GM12873 (cell line): ENCODE measurements at regions not wholly inside any gene's neighbourhood (a gene's known extent, or its start where the extent isn't known, plus 50 kb on each side); places are given as distances from the start of the nearest gene placed in this dataset.

ENCODE experiments used
- CTCF ChIP-seq: IDR thresholded peaks from 2 replicates; pipeline ENCODE4 v1.5.1; 2012; ENCODE audit warnings: low read depth, mild to moderate bottlenecking, moderate library complexity, low read length, control low read depth; ENCODE audit not compliant: insufficient read depth; ENCODE audit errors: missing control alignments

GRCh38 chr7:33842150-33842549, 63.2 kb upstream of the BMPER start:
- no peak for TF ChIP-seq CTCF

DNA sequence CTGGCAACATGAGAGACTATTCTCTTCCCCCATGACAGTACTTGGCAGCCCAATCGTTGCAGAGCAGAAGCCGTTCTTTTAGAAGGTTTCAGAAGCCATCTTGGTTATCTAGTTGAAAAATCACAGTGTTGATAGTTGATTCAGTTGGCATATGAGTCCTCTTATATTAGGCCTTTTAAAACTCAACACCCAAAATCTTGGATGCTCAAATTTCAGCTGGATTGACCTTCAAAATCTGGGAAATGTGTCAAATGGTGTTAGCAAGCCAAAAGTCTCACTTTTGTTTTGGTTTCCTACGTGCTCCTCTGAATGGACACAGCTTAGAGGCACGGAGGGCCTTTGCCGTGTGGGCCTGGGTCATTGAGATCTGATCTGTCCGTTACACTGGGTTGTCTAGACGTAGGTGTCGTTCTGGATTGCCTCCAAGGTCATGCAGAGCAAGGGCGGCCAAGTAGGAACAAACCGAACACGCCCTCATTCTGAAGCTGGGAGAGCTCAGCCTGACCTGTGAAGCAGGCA, 59.3 kb upstream of the BMPER start:
- TF ChIP-seq CTCF, result no peak

DNA sequence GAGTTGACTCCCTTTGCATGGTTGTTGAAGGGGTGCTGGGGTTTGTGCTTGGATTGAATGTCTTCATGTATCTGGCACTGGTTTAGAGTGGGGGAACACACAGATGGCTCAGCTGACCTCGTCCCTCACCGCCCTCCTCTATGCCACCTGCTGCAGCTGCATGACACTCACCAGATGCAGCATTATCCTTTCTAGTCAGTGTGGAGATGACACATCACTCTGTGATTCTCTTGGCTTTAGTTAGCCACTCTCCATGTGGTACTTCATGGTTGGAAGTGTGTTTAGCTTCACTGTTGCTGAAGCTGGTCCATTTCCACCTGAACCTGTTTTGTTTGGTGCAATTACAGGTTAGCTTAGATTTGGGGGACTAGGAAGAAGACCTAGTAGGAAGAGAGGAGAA, 56.3 kb upstream of the BMPER start:
- no peak for TF ChIP-seq CTCF

- TF ChIP-seq CTCF, result no peak
Observed at GRCh38 chr7:33849971-33850559, 55.3 kb upstream of the BMPER start.

- no peak for TF ChIP-seq CTCF
Observed at GRCh38 chr7:33850768-33851167, 54.6 kb upstream of the BMPER start.

- no peak for TF ChIP-seq CTCF
Observed at GRCh38 chr7:33852838-33853237, 52.5 kb upstream of the BMPER start.

DNA sequence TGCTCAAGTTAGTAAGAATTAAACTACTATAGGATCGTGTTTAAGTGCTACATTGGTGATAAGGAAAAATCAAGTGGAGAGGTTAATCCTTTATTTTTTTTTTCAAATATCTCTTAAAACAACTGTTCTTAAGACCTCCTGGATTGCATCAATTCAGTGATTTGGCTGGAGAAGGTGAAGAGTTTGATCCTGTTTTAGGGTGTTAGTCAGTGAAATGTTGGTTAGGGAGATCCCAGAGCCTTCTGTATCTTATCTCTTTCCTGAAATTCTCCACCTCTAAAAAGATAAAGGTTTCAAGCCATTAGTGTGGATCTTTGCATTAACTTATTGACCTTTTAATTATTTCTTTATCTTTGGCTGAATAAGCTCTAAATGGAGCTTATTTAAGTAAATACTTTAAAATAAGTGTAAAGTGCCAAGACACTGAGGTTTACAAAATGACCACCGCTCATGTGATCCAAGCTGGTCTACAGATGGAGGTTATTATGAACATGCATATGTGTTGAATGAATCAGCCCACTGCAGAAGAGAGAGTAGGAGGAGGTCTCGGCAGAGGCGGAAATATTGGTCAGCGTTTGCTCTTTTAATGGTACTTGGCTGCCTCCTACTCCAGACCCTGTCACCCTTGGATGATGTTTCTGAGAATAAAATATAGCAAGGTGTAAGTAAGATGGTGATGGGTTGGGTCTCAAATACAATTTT, 51.8 kb upstream of the BMPER start:
- no peak for TF ChIP-seq CTCF
